Common myeloid progenitor, CD34-positive (primary cell): ENCODE measurements at regions not wholly inside any gene's neighbourhood (a gene's known extent, or its start where the extent isn't known, plus 50 kb on each side); places are given as distances from the start of the nearest gene placed in this dataset.

Experiments
- CTCF ChIA-PET: fragments of 350-600 bp; sonication (Branson Sonifier 250); formaldehyde crosslinking; loops from one replicate; lab custom pipeline; 2021; ENCODE audit warnings: antibody characterized with exemption; lab: Charles Lee
- POLR2A ChIA-PET: fragments of 350-600 bp; sonication (Branson Sonifier 250); formaldehyde crosslinking; loops from one replicate; lab custom pipeline; 2021; ENCODE audit warnings: antibody characterized with exemption; lab: Charles Lee
- DNase-seq, 3 donors: peaks; one replicate each; pipeline versions ENCODE4 v3.0.0 to v3.0.0-alpha.2; 2013
- H3K27ac ChIP-seq, 2 experiments: 1 replicate in 1 of 2; 2 replicates in 1 of 2; pipeline ENCODE4 v1.7.0; 2013; ENCODE audit warnings: inconsistent platforms in 2 of 2, low read length in 2 of 2, mild to moderate bottlenecking in 2 of 2, low read depth in 1 of 2, moderate library complexity in 1 of 2; ENCODE audit not compliant: severe bottlenecking in 2 of 2, insufficient read depth in 1 of 2, poor library complexity in 1 of 2
- H3K27me3 ChIP-seq, 5 experiments: replicated peaks in 2 of 5; 1 replicate in 3 of 5; 2 replicates in 2 of 5; pipeline versions ENCODE4 v1.6.1 to v1.7.0; 2013; ENCODE audit warnings: low read length in 4 of 5, mild to moderate bottlenecking in 2 of 5, moderate library complexity in 2 of 5, inconsistent platforms in 1 of 5; ENCODE audit not compliant: insufficient read depth in 5 of 5, control insufficient read depth in 4 of 5
- H3K36me3 ChIP-seq, 4 experiments: 1 replicate in 2 of 4; 2 replicates in 2 of 4; pipeline versions ENCODE4 v1.6.1 to v1.7.0; 2013; ENCODE audit warnings: low read length in 3 of 4, control low read depth in 1 of 4, mild to moderate bottlenecking in 1 of 4; ENCODE audit not compliant: control insufficient read depth in 4 of 4, insufficient read depth in 4 of 4
- H3K4me1 ChIP-seq, 4 experiments: 1 replicate in 3 of 4; 2 replicates in 1 of 4; pipeline versions ENCODE4 v1.6.1 to v1.7.1; 2013; ENCODE audit warnings: low read length in 3 of 4, mild to moderate bottlenecking in 3 of 4, control low read depth in 1 of 4, inconsistent platforms in 1 of 4, moderate library complexity in 1 of 4; ENCODE audit not compliant: control insufficient read depth in 4 of 4, insufficient read depth in 4 of 4; ENCODE audit errors: control extremely low read depth in 1 of 4
- H3K4me3 ChIP-seq, 7 experiments: 1 replicate in 4 of 7; 2 replicates in 3 of 7; pipeline versions ENCODE4 v1.5.1 to v1.7.0; 2013; ENCODE audit warnings: mild to moderate bottlenecking in 7 of 7, low read length in 6 of 7, moderate library complexity in 6 of 7, inconsistent platforms in 2 of 7, low read depth in 2 of 7, control low read depth in 1 of 7; ENCODE audit not compliant: insufficient read depth in 4 of 7, control insufficient read depth in 1 of 7; ENCODE audit errors: extremely low read depth in 1 of 7
- H3K9me3 ChIP-seq, 5 experiments: 1 replicate in 4 of 5; 2 replicates in 1 of 5; pipeline versions ENCODE4 v1.6.1 to v1.7.1; 2013; ENCODE audit warnings: low read length in 4 of 5, mild to moderate bottlenecking in 2 of 5, inconsistent platforms in 1 of 5, low read depth in 1 of 5, moderate library complexity in 1 of 5; ENCODE audit not compliant: control insufficient read depth in 4 of 5, insufficient read depth in 2 of 5; ENCODE audit errors: control extremely low read depth in 1 of 5
- WGBS: methylation state at CpG from one replicate; pipeline ENCODE4 v1.1.5; 2013; ENCODE audit not compliant: insufficient coverage; 5-methylcytosine and 5-hydroxymethylcytosine counted together

DNA sequence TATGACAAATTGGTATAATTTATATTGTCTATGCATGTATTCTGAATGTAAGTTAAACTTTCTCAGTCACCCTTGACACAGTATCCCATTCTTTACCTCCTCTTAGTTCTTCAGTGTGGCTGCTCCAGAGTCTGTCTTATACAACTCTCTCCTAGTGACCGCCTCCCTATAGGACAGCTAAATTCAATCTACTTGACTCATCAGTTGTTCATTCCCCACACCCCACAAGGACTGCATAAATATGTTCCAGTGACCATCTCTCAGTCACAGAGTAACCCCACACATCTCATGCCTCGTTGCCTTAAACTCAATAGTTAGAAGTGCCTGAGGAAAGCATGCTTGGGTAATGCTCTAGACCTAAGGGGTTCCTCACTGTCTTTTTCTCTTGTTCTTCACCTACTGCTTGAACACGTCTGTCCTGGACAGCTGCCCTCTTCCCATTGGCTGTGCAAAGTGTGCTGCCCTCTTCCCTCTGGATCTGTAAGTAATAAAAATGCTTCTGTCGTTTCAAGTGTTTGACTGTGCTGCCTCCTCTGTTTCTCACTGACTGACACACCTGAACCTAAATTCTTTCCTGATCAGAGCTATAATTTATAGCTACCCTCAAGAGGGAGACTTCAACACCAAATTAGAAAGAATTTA lies 494.6 kb upstream of the GRM3 start:
- WGBS = 75% methylated on average over 2 of the region's 4 CpGs
- DNase-seq = no peak
- Histone ChIP-seq H3K27me3 (no peaks in the 10 kb centered on the region), H3K4me1 (no peaks in the 10 kb centered on the region), H3K27ac (no peak overlapping the region), H3K9me3 (no peaks in the 10 kb centered on the region), H3K4me3 (no peak overlapping the region), H3K36me3 (no peaks in the 10 kb centered on the region)
- POLR2A ChIA-PET = no interaction called here
- CTCF ChIA-PET = no interaction called here

- CTCF ChIA-PET = no interaction called here
- Histone ChIP-seq H3K9me3 (no peaks in the 10 kb centered on the region), H3K36me3 (no peaks in the 10 kb centered on the region), H3K4me1 (no peaks in the 10 kb centered on the region), H3K4me3 (no peak overlapping the region), H3K27ac (no peak overlapping the region), H3K27me3 (no peaks in the 10 kb centered on the region)
- no CpG with 5 or more reads among the region's 2 CpGs for WGBS
- DNase-seq = no peak
- POLR2A ChIA-PET = no interaction called here
These were observed 495.2 kb upstream of the GRM3 start for GRCh38 chr7:86148501-86148900.

DNA sequence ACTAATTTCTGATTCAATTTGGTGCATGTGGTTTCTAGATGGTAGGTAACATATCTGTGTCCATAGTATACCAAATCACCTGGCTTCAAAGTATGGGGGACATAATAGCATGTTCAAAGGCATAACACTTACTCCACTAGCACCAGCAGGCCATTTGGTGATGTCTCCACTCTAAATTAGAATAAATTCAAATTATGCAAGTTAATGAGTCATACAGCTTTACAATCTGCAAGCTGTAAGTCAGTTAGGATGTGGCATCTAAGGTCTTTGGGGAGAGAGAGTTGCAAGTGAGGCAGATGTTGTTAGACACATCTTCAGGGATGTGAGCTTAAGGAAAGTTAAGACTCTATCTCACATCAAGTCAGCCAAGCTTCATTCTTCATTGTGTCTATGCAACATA lies 506.4 kb upstream of the GRM3 start:
- Histone ChIP-seq H3K9me3 (no peaks in the 10 kb centered on the region), H3K27ac (no peak overlapping the region), H3K27me3 (no peaks in the 10 kb centered on the region), H3K4me3 (no peak overlapping the region), H3K4me1 (no peaks in the 10 kb centered on the region), H3K36me3 (no peaks in the 10 kb centered on the region)
- ChIA-PET POLR2A (no interaction called here), CTCF (no interaction called here)
- DNase-seq = no peak

DNA sequence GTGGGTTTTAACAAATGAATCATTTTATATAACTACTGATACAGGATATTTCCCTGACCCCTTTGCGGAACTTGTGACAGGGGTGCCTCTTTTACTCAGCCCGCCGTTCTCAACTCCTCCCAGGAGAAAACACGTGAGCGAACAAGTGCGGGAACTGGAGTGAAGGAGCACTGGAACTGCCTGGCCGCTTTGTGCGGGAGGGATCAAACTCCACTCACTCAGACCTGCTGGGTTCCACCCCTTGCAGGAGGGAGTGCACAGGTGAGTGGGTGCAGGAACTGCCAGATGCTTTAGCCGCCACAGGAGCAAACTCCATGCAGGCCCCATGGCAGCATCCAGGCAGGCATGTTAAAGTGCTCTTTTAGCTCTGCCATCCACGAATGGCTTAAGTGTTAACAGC lies 513.4 kb upstream of the GRM3 start:
- Histone ChIP-seq H3K27ac (no peak overlapping the region), H3K4me1 (no peaks in the 10 kb centered on the region), H3K36me3 (no peaks in the 10 kb centered on the region), H3K4me3 (no peak overlapping the region), H3K9me3 (no peaks in the 10 kb centered on the region), H3K27me3 (no peaks in the 10 kb centered on the region)
- ChIA-PET CTCF (no interaction called here), POLR2A (no interaction called here)
- WGBS = 95% methylated on average over 4 of the region's 10 CpGs
- no peak for DNase-seq

DNA sequence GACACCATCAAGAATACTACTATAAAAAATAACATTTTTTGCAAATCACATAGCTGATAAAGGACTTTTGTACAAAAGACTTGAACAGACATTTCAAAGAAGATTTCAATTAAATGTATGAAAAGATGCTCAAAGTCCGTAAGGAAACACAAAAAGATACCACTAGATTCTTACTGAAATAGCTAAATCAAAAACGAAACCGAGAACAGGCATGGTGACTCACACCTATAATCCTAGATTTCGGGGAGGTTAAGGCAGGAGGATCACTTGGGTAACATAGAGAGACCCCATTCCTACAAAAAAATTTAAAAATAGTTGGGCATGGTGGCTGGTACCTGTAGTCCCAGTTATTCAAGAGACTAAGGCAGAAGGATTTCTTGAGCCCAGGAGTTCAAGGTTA lies 520.2 kb upstream of the GRM3 start:
- ChIA-PET POLR2A (no interaction called here), CTCF (interaction anchor here (0.6 kb wide), 1 partner anchor 95 kb away, joined by 5 read pairs; no protein-coding TSS in a partner anchor)
- no peaks in the 10 kb centered on the region for H3K36me3 ChIP-seq
- no peak overlapping the region for H3K27ac ChIP-seq
- H3K27me3 ChIP-seq = no peaks in the 10 kb centered on the region
- H3K9me3 ChIP-seq = no peaks in the 10 kb centered on the region
- WGBS = no CpG with 5 or more reads among the region's 4 CpGs
- H3K4me3 ChIP-seq = no peak overlapping the region
- H3K4me1 ChIP-seq = no peaks in the 10 kb centered on the region
- DNase-seq = no peak

DNA sequence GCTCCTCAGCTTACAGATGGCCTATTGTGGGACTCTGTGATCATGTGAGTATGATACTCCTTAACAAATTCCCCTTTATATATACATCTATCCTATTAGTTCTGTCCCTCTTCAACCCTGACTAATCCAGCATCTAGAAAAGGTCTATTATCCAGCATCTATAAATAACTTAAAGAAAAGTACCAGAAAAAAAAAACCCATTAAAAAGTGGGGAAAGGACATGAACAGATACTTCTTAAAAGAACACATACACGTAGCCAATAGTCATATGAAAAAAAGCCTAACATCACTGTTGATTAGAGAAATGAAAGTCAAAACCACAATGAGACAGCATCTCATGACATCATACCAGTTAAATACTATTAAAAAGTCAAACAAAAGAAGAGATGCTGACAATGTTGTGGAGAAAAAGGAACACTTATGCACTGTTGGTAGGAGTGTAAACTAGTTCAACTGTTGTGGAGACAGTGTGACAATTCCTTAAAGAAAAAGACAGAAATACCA lies 549.5 kb upstream of the GRM3 start:
- Histone ChIP-seq H3K27ac (no peak overlapping the region), H3K9me3 (peaks cover 0 to 4% (median 0%) of the 10 kb centered on the region in 5 experiments), H3K27me3 (no peaks in the 10 kb centered on the region), H3K4me1 (no peaks in the 10 kb centered on the region), H3K4me3 (no peak overlapping the region), H3K36me3 (no peaks in the 10 kb centered on the region)
- POLR2A ChIA-PET = no interaction called here
- CTCF ChIA-PET = no interaction called here
- DNase-seq = peak in 2 of 3 donors; percentile 0 to 1
- WGBS = no CpG with 5 or more reads among the region's 1 CpG

DNA sequence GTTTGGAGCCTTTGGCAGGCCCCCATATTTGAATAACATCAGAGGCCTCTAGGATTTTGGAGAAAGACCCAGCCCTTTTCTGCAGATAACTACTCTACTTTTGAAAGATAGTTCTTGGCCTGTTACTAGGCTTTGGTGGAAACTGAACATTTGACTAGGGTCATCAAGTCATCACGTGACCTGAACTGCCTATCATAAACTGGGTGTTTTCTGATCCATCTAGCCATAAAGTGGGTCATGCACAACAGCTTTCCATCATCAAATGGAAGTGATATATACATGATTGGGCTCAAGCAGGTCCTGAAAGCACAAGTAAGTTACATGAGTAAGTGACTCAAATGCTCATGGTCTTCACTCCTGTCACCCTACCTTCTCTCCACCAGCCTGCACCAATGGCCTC lies 552.3 kb upstream of the GRM3 start:
- POLR2A ChIA-PET = no interaction called here
- no peak for DNase-seq
- CTCF ChIA-PET = no interaction called here
- no peaks in the 10 kb centered on the region for H3K27me3 ChIP-seq
- no peaks in the 10 kb centered on the region for H3K36me3 ChIP-seq
- H3K27ac ChIP-seq = no peak overlapping the region
- no peaks in the 10 kb centered on the region for H3K4me1 ChIP-seq
- WGBS = no CpG with 5 or more reads among the region's 1 CpG
- peaks cover 0 to 7% (median 1%) of the 10 kb centered on the region in 5 experiments for H3K9me3 ChIP-seq
- no peak overlapping the region for H3K4me3 ChIP-seq
